Suprapubic skin (tissue), 4 donors: ENCODE measurements at regions not wholly inside any gene's neighbourhood (a gene's known extent, or its start where the extent isn't known, plus 50 kb on each side); places are given as distances from the start of the nearest gene placed in this dataset.

Source experiments
- DNase-seq, 2 donors: peaks; one replicate each; pipeline ENCODE4 v3.0.0-alpha.2; 2019; ENCODE audit warnings: low spot score in 2 of 2
- H3K27ac ChIP-seq: fragments of 200-600 bp; sonication (generic); one replicate; pipeline ENCODE4 v1.5.1; 2019
- H3K27me3 ChIP-seq: fragments of 200-600 bp; sonication (generic); one replicate; pipeline ENCODE4 v1.5.1; 2019
- H3K36me3 ChIP-seq: fragments of 200-600 bp; sonication (generic); one replicate; pipeline ENCODE4 v1.5.1; 2019
- H3K4me1 ChIP-seq: fragments of 200-600 bp; sonication (generic); one replicate; pipeline ENCODE4 v1.5.1; 2019
- H3K4me3 ChIP-seq: fragments of 200-600 bp; sonication (generic); one replicate; pipeline ENCODE4 v1.5.1; 2019; ENCODE audit warnings: mild to moderate bottlenecking
- H3K9me3 ChIP-seq: fragments of 200-600 bp; sonication (generic); one replicate; pipeline ENCODE4 v1.5.1; 2019
- EP300 ChIP-seq: sonication (generic); formaldehyde crosslinking; IDR thresholded peaks from one replicate; pipeline ENCODE4 v1.6.1; 2017; ENCODE audit warnings: antibody characterized with exemption
- POLR2A ChIP-seq, 2 donors: fragments of 450-650 bp; IDR thresholded peaks; one replicate each; pipeline ENCODE4 v1.6.1; 2017; ENCODE audit warnings: antibody characterized with exemption in 2 of 2, mild to moderate bottlenecking in 2 of 2, moderate library complexity in 2 of 2
- POLR2AphosphoS5 ChIP-seq, 3 donors: sonication (generic); formaldehyde crosslinking; IDR thresholded peaks; one replicate each; pipeline ENCODE4 v1.6.1; 2017; ENCODE audit warnings: antibody characterized with exemption in 3 of 3
- WGBS: methylation state at CpG from one replicate; pipeline ENCODE4 v1.1.5; 2018; 5-methylcytosine and 5-hydroxymethylcytosine counted together
- TF ChIP-seq, protein P1 (sequence below), 2 donors: fragments of 200-600 bp in 1 of 2; fragments of 450-650 bp in 1 of 2; sonication (generic) in 1 of 2; IDR thresholded peaks; one replicate each; pipeline ENCODE4 v1.5.1; 2016 to 2019; ENCODE audit warnings: antibody characterized with exemption in 2 of 2, mild to moderate bottlenecking in 1 of 2, moderate library complexity in 1 of 2

DNA sequence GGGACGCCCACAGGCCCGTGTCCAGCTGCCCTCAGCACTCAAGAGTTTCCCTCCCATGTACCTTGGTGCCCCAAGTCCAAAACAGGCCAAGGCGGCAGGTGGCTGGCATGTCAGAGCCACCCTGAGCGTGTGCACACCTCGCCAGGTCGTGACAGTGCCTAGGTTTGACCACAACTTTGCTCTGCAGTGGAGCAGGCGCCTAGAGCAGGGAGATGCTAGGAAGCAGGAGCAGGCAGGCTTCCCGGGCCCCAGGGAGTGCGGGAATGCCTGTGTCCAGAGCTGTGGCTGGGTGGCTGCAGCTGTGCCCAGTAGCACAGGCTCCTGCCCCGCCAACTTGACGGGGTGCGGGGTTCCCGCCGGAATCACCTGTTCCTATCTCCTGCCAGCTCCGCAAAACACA lies 380.8 kb upstream of the IMPG1 start:
- peaks cover 3% of the 10 kb centered on the region for H3K9me3 ChIP-seq
- WGBS, result 89% methylated on average over 14 of the region's 15 CpGs
- DNase-seq, result no peak
- H3K27me3 ChIP-seq, result no peaks in the 10 kb centered on the region
- H3K4me1 ChIP-seq, result no peaks in the 10 kb centered on the region
- H3K27ac ChIP-seq, result no peak overlapping the region
- no peak overlapping the region for H3K4me3 ChIP-seq
- TF ChIP-seq POLR2AphosphoS5 (IDR thresholded peaks at IDR 0.05) (no peak), EP300 (no peak), POLR2A (IDR thresholded peaks at IDR 0.05) (no peak)
- TF ChIP-seq, protein P1, sequence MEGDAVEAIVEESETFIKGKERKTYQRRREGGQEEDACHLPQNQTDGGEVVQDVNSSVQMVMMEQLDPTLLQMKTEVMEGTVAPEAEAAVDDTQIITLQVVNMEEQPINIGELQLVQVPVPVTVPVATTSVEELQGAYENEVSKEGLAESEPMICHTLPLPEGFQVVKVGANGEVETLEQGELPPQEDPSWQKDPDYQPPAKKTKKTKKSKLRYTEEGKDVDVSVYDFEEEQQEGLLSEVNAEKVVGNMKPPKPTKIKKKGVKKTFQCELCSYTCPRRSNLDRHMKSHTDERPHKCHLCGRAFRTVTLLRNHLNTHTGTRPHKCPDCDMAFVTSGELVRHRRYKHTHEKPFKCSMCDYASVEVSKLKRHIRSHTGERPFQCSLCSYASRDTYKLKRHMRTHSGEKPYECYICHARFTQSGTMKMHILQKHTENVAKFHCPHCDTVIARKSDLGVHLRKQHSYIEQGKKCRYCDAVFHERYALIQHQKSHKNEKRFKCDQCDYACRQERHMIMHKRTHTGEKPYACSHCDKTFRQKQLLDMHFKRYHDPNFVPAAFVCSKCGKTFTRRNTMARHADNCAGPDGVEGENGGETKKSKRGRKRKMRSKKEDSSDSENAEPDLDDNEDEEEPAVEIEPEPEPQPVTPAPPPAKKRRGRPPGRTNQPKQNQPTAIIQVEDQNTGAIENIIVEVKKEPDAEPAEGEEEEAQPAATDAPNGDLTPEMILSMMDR (IDR thresholded peaks at IDR 0.05), result no peak
- H3K36me3 ChIP-seq, result no peaks in the 10 kb centered on the region

DNA sequence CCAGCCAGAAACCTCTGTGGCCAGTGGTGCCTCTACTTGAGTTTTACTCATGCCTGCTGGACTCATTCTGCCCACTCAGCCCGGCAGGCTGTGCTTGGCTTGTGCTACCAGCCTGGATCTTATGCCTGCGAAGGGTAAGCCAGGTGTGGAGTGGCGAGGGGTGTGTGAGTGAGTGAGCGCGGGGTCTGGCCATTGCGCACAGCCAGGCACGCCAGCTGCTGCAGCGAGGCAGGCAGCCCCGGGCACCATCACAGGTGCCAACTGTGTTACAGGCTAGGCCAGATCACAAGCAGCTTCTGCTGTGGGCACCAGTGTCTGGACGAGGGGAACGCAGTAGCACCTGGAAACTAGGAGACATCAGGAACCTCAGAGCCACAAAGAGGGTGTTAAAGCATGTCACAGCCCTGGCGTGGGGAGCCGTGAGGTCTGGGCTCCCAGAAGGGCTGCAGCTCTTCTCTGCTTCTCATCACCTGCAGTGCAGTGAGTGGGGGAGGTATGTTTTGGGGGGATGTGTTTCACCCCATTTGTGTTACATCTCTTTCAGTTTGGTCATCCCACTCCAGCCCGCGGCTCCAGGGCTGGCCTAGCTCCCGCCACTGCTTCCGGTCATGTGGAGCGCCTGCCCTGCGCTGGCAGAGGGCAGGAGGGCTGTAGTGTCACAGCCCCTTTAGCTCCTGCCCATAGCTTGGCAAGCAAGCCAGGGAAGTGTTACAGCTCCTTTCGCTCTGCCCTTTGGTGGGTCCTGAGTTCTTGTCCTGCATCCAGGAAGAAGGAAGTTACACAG lies 379.7 kb upstream of the IMPG1 start:
- H3K27me3 ChIP-seq, result no peaks in the 10 kb centered on the region
- H3K4me1 ChIP-seq, result no peaks in the 10 kb centered on the region
- H3K9me3 ChIP-seq, result peaks cover 3% of the 10 kb centered on the region
- WGBS, result 79% methylated on average over 8 of the region's 20 CpGs
- TF ChIP-seq, protein P1 (IDR thresholded peaks at IDR 0.05), result no peak
- TF ChIP-seq EP300 (no peak), POLR2AphosphoS5 (IDR thresholded peaks at IDR 0.05) (no peak), POLR2A (IDR thresholded peaks at IDR 0.05) (no peak)
- no peak for DNase-seq
- no peak overlapping the region for H3K27ac ChIP-seq
- no peaks in the 10 kb centered on the region for H3K36me3 ChIP-seq
- no peak overlapping the region for H3K4me3 ChIP-seq

DNA sequence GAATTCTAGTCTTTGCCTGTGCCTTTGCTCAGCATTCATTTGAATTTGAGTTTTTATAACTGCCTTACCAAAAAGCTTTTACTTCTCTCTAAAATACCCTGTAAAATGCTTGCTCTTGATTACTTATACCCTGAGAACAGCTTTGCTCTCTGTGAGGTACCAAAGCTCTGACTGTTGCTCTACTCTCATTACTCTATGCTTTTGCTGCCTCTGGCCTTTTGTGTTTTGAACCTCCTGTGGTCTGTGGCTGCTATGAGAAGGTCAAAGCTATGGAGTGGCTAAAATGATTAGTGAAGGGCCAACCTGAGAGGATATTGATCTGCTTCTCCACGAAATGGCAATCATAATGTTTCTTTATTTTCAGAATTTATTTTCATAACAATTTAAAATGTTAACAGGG lies 375.6 kb upstream of the IMPG1 start:
- no peaks in the 10 kb centered on the region for H3K27me3 ChIP-seq
- no peak for DNase-seq
- H3K4me1 ChIP-seq, result no peaks in the 10 kb centered on the region
- H3K36me3 ChIP-seq, result no peaks in the 10 kb centered on the region
- H3K4me3 ChIP-seq, result no peak overlapping the region
- TF ChIP-seq, protein P1 (IDR thresholded peaks at IDR 0.05), result no peak
- TF ChIP-seq EP300, result no peak
- TF ChIP-seq POLR2A (IDR thresholded peaks at IDR 0.05), result no peak
- TF ChIP-seq POLR2AphosphoS5 (IDR thresholded peaks at IDR 0.05), result no peak
- 65% methylated on average over 1 of the region's 1 CpG for WGBS
- H3K9me3 ChIP-seq, result peaks cover 3% of the 10 kb centered on the region
- H3K27ac ChIP-seq, result no peak overlapping the region

DNA sequence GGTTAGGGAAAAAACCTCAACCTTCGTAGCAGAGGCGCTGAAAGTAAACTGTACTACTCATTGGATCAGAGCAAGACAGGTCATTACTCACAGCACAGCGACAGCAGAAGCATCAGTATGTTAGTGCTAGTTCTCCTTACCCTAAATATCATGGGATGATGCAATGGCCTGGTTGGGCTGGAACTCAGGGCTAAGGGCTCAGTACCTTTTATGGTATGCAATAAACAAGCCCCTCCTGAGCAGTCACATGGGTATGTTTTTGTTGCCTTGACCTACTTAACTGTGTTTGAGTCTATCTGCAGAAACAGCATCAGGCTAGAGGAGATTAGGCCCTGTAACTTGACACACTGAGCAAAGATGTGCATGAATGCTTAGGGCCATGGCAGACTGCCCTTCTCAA lies 369.4 kb upstream of the IMPG1 start:
- Histone ChIP-seq H3K9me3 (peaks cover 3% of the 10 kb centered on the region), H3K27me3 (no peaks in the 10 kb centered on the region), H3K27ac (no peak overlapping the region), H3K36me3 (no peaks in the 10 kb centered on the region), H3K4me3 (no peak overlapping the region), H3K4me1 (no peaks in the 10 kb centered on the region)
- no peak for TF ChIP-seq POLR2AphosphoS5 (IDR thresholded peaks at IDR 0.05)
- TF ChIP-seq EP300, result no peak
- TF ChIP-seq, protein P1 (IDR thresholded peaks at IDR 0.05), result no peak
- TF ChIP-seq POLR2A (IDR thresholded peaks at IDR 0.05), result no peak
- 69% methylated on average over 3 of the region's 3 CpGs for WGBS
- DNase-seq, result no peak

DNA sequence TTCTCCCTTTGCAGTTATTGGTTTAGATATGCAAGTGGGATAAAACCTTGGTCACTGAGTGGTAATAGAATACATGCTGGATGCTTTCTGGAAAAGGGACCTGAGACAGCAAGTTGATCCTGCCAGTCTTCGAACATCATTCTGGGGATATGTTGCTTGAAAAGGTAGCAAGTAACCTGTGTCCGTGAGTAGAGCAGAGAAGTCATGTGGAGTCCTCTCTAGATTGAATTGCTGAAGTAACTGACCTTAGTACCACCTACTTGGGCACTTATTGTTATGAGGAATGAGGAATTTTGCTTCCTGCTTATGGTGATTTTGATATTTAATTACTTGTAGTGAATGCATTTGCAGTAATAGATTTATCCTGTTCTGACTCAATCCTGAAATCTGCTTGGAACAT lies 367.3 kb upstream of the IMPG1 start:
- TF ChIP-seq, protein P1 (IDR thresholded peaks at IDR 0.05), result no peak
- TF ChIP-seq POLR2AphosphoS5 (IDR thresholded peaks at IDR 0.05) (no peak), POLR2A (IDR thresholded peaks at IDR 0.05) (no peak), EP300 (no peak)
- no peaks in the 10 kb centered on the region for H3K4me1 ChIP-seq
- WGBS, result 84% methylated on average over 2 of the region's 2 CpGs
- H3K4me3 ChIP-seq, result no peak overlapping the region
- no peak for DNase-seq
- H3K27ac ChIP-seq, result no peak overlapping the region
- no peaks in the 10 kb centered on the region for H3K36me3 ChIP-seq
- H3K9me3 ChIP-seq, result no peaks in the 10 kb centered on the region
- no peaks in the 10 kb centered on the region for H3K27me3 ChIP-seq
